ENCODE measurements at regions not wholly inside any gene's neighbourhood (a gene's known extent, or its start where the extent isn't known, plus 50 kb on each side); places are given as distances from the start of the nearest gene placed in this dataset.

GRCh38 chr1:38213646-38214434, 167.2 kb upstream of the POU3F1 start:
- CTCF ChIA-PET = no interaction called here
- dilution Hi-C loops (cut with MboI; ENCODE audit: extremely low pct_ligation_motif_present, low sequenced_read_pairs) (no loop called here), intact Hi-C loops (cut with micrococcal nuclease) (no loop called here)
- BruUV-seq (replicated peaks) = no TSS peak
- Histone ChIP-seq H3K36me3 (ENCODE audit: control insufficient read depth in 2 of 2, extremely low read depth in 1 of 2, insufficient read depth in 2 of 2, low read length in 2 of 2) (no peaks in the 10 kb centered on the region), H3K9me1 (replicated peaks; ENCODE audit: control insufficient read depth, extremely low read depth, insufficient read depth, low read length) (no peaks in the 10 kb centered on the region), H3K4me3 (replicated peaks in 1 of 3; ENCODE audit: insufficient read depth in 1 of 3, low read depth in 1 of 3, low read length in 3 of 3) (no peak overlapping the region), H4K20me1 (replicated peaks; ENCODE audit: control insufficient read depth, extremely low read depth, insufficient read depth, low read length) (no peaks in the 10 kb centered on the region), H3K4me2 (ENCODE audit: insufficient read depth, low read length) (no peak overlapping the region), H3K4me1 (ENCODE audit: control insufficient read depth, extremely low read depth, insufficient read depth, low read length) (no peaks in the 10 kb centered on the region), H3K27ac (ENCODE audit: insufficient read depth, low read depth, low read length) (no peak overlapping the region), H3K9ac (replicated peaks; ENCODE audit: extremely low read depth, insufficient read depth, low read length) (no peak overlapping the region), H3K27me3 (ENCODE audit: control insufficient read depth in 2 of 2, insufficient read depth in 2 of 2, low read length in 2 of 2) (peaks cover 0 to 1% of the 10 kb centered on the region in 2 experiments), H2AFZ (ENCODE audit: low read depth, low read length) (no peak overlapping the region), H3K79me2 (ENCODE audit: control insufficient read depth, insufficient read depth, low read length) (no peaks in the 10 kb centered on the region), H3K9me3 (replicated peaks; ENCODE audit: control insufficient read depth, insufficient read depth, low read length) (no peaks in the 10 kb centered on the region)
- POLR2A ChIA-PET = no interaction called here
- FAIRE-seq (peak; percentile 4), DNase-seq (ENCODE audit: low read depth, low spot score) (peak; percentile 16)
- TF ChIP-seq EZH2 (IDR thresholded peaks at IDR 0.05; ENCODE audit: borderline replicate concordance, low read depth, low read length, severe bottlenecking) = no peak
- TF ChIP-seq POLR2A (IDR thresholded peaks at IDR 0.05; ENCODE audit: low read depth, low read length) = no peak
- no peak for TF ChIP-seq FOS (IDR thresholded peaks at IDR 0.05; ENCODE audit: borderline replicate concordance, insufficient read depth, low read length)
- no peak for TF ChIP-seq POLR2AphosphoS5 (IDR thresholded peaks at IDR 0.05; ENCODE audit: insufficient read depth, low read depth, low read length)
- no peak for TF ChIP-seq MAX (IDR thresholded peaks at IDR 0.05; ENCODE audit: insufficient read depth, insufficient read length)
- TF ChIP-seq JUN (IDR thresholded peaks at IDR 0.05; ENCODE audit: borderline replicate concordance, insufficient read depth, insufficient read length, low read depth) = no peak
- no peak for TF ChIP-seq GATA2 (IDR thresholded peaks at IDR 0.05; ENCODE audit: insufficient read depth, insufficient read length, low read depth, low read length)

- FAIRE-seq (no peak), DNase-seq (ENCODE audit: low read depth, low spot score) (no peak)
- Histone ChIP-seq H3K9ac (replicated peaks; ENCODE audit: extremely low read depth, insufficient read depth, low read length) (no peak overlapping the region), H3K27me3 (ENCODE audit: control insufficient read depth in 2 of 2, insufficient read depth in 2 of 2, low read length in 2 of 2) (no peaks in the 10 kb centered on the region), H3K9me3 (replicated peaks; ENCODE audit: control insufficient read depth, insufficient read depth, low read length) (no peaks in the 10 kb centered on the region), H2AFZ (ENCODE audit: low read depth, low read length) (no peak overlapping the region), H3K4me3 (replicated peaks in 1 of 3; ENCODE audit: insufficient read depth in 1 of 3, low read depth in 1 of 3, low read length in 3 of 3) (no peak overlapping the region), H3K36me3 (ENCODE audit: control insufficient read depth in 2 of 2, extremely low read depth in 1 of 2, insufficient read depth in 2 of 2, low read length in 2 of 2) (no peaks in the 10 kb centered on the region), H3K9me1 (replicated peaks; ENCODE audit: control insufficient read depth, extremely low read depth, insufficient read depth, low read length) (no peaks in the 10 kb centered on the region), H3K27ac (ENCODE audit: insufficient read depth, low read depth, low read length) (no peak overlapping the region), H4K20me1 (replicated peaks; ENCODE audit: control insufficient read depth, extremely low read depth, insufficient read depth, low read length) (no peaks in the 10 kb centered on the region), H3K4me2 (ENCODE audit: insufficient read depth, low read length) (no peak overlapping the region), H3K4me1 (ENCODE audit: control insufficient read depth, extremely low read depth, insufficient read depth, low read length) (no peaks in the 10 kb centered on the region), H3K79me2 (ENCODE audit: control insufficient read depth, insufficient read depth, low read length) (no peaks in the 10 kb centered on the region)
- CTCF ChIA-PET = no interaction called here
- TF ChIP-seq POLR2AphosphoS5 (IDR thresholded peaks at IDR 0.05; ENCODE audit: insufficient read depth, low read depth, low read length) (no peak), MAX (IDR thresholded peaks at IDR 0.05; ENCODE audit: insufficient read depth, insufficient read length) (no peak), GATA2 (IDR thresholded peaks at IDR 0.05; ENCODE audit: insufficient read depth, insufficient read length, low read depth, low read length) (no peak), EZH2 (IDR thresholded peaks at IDR 0.05; ENCODE audit: borderline replicate concordance, low read depth, low read length, severe bottlenecking) (no peak), MYC (IDR thresholded peaks at IDR 0.05; ENCODE audit: low read depth, low read length) (no peak), JUN (IDR thresholded peaks at IDR 0.05; ENCODE audit: borderline replicate concordance, insufficient read depth, insufficient read length, low read depth) (no peak), FOS (IDR thresholded peaks at IDR 0.05; ENCODE audit: borderline replicate concordance, insufficient read depth, low read length) (no peak), POLR2A (IDR thresholded peaks at IDR 0.05; ENCODE audit: low read depth, low read length) (no peak), CTCF (IDR thresholded peaks at IDR 0.05; ENCODE audit: extremely low read depth in 1 of 2, insufficient read depth in 1 of 2, low read depth in 1 of 2, low read length in 2 of 2) (no peak)
- dilution Hi-C loops (cut with MboI; ENCODE audit: extremely low pct_ligation_motif_present, low sequenced_read_pairs) = no loop called here
- BruUV-seq (replicated peaks) = no TSS peak
- intact Hi-C loops (cut with micrococcal nuclease) = loop anchor here (1.0 kb wide), 1 partner anchor 32 kb away; no protein-coding TSS in a partner anchor
- POLR2A ChIA-PET = no interaction called here
Measured at GRCh38 chr1:38210895-38211177, 164.2 kb upstream of the POU3F1 start.
